IMR-90 (cell line): ENCODE measurements at regions not wholly inside any gene's neighbourhood (a gene's known extent, or its start where the extent isn't known, plus 50 kb on each side); places are given as distances from the start of the nearest gene placed in this dataset.

Source experiments
- BHLHE40 ChIP-seq: fragments of 150-350 bp; IDR thresholded peaks from 2 replicates; pipeline ENCODE4 v1.6.1; 2016; ENCODE audit warnings: mild to moderate bottlenecking, low read depth, low read length
- CEBPB ChIP-seq: IDR thresholded peaks from 2 replicates; pipeline ENCODE4 v1.6.1; 2012; ENCODE audit warnings: low read depth, low read length, improper control_type of control experiment
- CTCF ChIP-seq: conservative IDR thresholded peaks from 2 replicates; pipeline ENCODE4 v1.5.1; 2012; ENCODE audit warnings: mild to moderate bottlenecking, low read depth, low read length, improper control_type of control experiment
- FOS ChIP-seq: fragments of 150-350 bp; IDR thresholded peaks from 2 replicates; pipeline ENCODE4 v1.6.1; 2016; ENCODE audit warnings: low read depth, low read length
- MAZ ChIP-seq: IDR thresholded peaks from 2 replicates; pipeline ENCODE4 v1.6.1; 2012; ENCODE audit warnings: low read depth, mild to moderate bottlenecking, low read length, improper control_type of control experiment, moderate library complexity, borderline replicate concordance
- NFE2L2 ChIP-seq: fragments of 150-350 bp; IDR thresholded peaks from 2 replicates; pipeline ENCODE4 v1.6.1; 2016; ENCODE audit warnings: low read depth, mild to moderate bottlenecking, low read length
- POLR2A ChIP-seq: IDR thresholded peaks from 2 replicates; pipeline ENCODE4 v1.6.1; 2012; ENCODE audit warnings: mild to moderate bottlenecking, low read depth, low read length
- RAD21 ChIP-seq: IDR thresholded peaks from 2 replicates; pipeline ENCODE4 v1.6.1; 2012; ENCODE audit warnings: low read length, improper control_type of control experiment
- RCOR1 ChIP-seq: IDR thresholded peaks from 2 replicates; pipeline ENCODE4 v1.6.1; 2012; ENCODE audit warnings: mild to moderate bottlenecking, low read length, improper control_type of control experiment; ENCODE audit not compliant: insufficient replicate concordance
- RFX5 ChIP-seq: IDR thresholded peaks from 2 replicates; pipeline ENCODE4 v1.8.0; 2012; ENCODE audit warnings: low read depth, mild to moderate bottlenecking, low read length, moderate library complexity
- SMC3 ChIP-seq: fragments of 150-350 bp; IDR thresholded peaks from 2 replicates; pipeline ENCODE4 v1.6.1; 2016; ENCODE audit warnings: low read depth, mild to moderate bottlenecking, antibody characterized with exemption, low read length, moderate library complexity
- TF ChIP-seq, protein P1 (sequence below): fragments of 150-350 bp; IDR thresholded peaks from 2 replicates; pipeline ENCODE4 v1.6.1; 2016; ENCODE audit warnings: low read depth, mild to moderate bottlenecking, low read length, moderate library complexity, borderline replicate concordance
- TF ChIP-seq, protein P2 (sequence below): fragments of 150-350 bp; IDR thresholded peaks from 2 replicates; pipeline ENCODE4 v1.6.1; 2017; ENCODE audit warnings: mild to moderate bottlenecking, antibody characterized with exemption, low read length, low read depth

- TF ChIP-seq SMC3 (no peak), CTCF (no peak), RFX5 (no peak), POLR2A (no peak), RAD21 (no peak), BHLHE40 (no peak), CEBPB (no peak), RCOR1 (no peak), NFE2L2 (no peak), FOS (no peak), MAZ (no peak)
- TF ChIP-seq, protein P1, sequence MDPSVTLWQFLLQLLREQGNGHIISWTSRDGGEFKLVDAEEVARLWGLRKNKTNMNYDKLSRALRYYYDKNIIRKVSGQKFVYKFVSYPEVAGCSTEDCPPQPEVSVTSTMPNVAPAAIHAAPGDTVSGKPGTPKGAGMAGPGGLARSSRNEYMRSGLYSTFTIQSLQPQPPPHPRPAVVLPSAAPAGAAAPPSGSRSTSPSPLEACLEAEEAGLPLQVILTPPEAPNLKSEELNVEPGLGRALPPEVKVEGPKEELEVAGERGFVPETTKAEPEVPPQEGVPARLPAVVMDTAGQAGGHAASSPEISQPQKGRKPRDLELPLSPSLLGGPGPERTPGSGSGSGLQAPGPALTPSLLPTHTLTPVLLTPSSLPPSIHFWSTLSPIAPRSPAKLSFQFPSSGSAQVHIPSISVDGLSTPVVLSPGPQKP, result no peak
- TF ChIP-seq, protein P2, sequence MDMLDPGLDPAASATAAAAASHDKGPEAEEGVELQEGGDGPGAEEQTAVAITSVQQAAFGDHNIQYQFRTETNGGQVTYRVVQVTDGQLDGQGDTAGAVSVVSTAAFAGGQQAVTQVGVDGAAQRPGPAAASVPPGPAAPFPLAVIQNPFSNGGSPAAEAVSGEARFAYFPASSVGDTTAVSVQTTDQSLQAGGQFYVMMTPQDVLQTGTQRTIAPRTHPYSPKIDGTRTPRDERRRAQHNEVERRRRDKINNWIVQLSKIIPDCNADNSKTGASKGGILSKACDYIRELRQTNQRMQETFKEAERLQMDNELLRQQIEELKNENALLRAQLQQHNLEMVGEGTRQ, result no peak
These were observed 228.1 kb downstream of the EPM2A start for GRCh38 chr6:145507239-145507638.
